GM12874 (cell line): ENCODE measurements at regions not wholly inside any gene's neighbourhood (a gene's known extent, or its start where the extent isn't known, plus 50 kb on each side); places are given as distances from the start of the nearest gene placed in this dataset.

ENCODE experiments used
- CTCF ChIP-seq: IDR thresholded peaks from 2 replicates; pipeline ENCODE4 v1.5.1; 2011; ENCODE audit warnings: low read depth, mild to moderate bottlenecking, control low read depth, low read length, moderate library complexity; ENCODE audit not compliant: insufficient read depth

GRCh38 chr13:80823472-80823871 is 482.5 kb upstream of the SPRY2 start:
- no peak for TF ChIP-seq CTCF

GRCh38 chr13:80821466-80821865 is 480.5 kb upstream of the SPRY2 start:
- no peak for TF ChIP-seq CTCF

DNA sequence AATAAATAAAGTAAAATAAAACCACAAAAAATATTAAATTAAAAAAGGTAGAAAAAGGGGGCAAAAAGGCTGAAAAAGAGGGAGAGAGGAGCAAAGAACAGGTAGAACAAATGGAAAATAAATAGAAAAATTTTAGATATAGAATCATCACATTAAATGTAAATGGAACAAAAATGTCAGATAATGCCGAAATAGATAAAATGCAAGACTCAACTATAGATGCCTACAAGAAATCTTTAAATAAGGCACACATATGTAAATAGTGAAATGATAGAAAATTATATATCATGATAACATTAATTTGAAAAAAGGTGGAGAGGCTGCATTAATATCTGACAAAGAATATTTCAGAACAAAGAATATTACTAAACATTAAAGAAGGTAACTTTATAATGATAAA is 477.1 kb upstream of the SPRY2 start:
- no peak for TF ChIP-seq CTCF

DNA sequence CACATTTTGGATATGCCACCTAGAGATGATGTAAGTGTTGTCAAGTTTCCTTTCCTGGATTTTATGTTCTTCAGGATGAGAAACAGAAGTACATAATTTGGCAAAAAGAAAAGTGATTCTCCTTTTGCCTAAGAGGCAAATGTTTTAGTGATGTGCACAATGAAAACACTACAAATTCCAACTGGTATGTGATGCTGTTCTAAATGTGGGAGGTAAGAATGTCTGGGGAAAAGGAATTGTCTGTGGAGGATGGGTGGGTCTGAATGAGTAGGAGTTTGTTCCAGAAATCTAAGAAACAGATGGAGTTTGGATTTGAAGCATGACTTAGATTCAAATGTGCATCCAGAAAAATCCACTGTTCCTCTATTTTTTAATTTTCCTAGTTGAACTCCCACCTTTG is 473.6 kb upstream of the SPRY2 start:
- TF ChIP-seq CTCF = no peak

GRCh38 chr13:80802946-80803345 is 462.0 kb upstream of the SPRY2 start:
- no peak for TF ChIP-seq CTCF

DNA sequence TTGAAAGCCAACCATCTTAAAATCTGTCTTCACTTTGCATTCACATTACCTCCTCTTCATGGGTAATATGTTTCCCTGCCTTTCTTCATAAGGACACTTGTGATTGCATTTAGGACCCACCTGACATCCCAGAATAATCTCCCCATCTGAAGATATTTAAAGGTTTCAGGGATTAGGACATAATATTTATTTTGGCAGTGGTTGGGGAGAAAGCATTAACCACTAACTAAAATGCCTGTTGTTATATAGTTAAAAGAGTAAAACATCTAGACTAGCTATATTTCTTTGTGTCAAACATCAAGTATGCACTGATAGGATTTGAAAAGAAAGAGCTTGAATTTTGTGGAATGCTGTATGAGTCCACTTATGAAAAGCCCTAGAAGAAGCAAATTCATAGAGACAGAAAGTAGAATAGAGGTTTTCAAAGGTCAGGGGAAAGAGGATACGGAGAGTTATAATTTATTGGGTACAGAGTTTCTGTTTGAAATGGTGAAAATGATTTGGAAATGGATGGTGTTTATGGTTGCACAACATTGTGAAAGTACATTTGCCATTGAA is 457.7 kb upstream of the SPRY2 start:
- TF ChIP-seq CTCF = no peak

- TF ChIP-seq CTCF = no peak
Observed at GRCh38 chr13:80787604-80788003, 446.7 kb upstream of the SPRY2 start.

- no peak for TF ChIP-seq CTCF
Observed at GRCh38 chr13:80783926-80784565, 443.1 kb upstream of the SPRY2 start.
